Panc1 (cell line): ENCODE measurements at regions not wholly inside any gene's neighbourhood (a gene's known extent, or its start where the extent isn't known, plus 50 kb on each side); places are given as distances from the start of the nearest gene placed in this dataset.

ENCODE experiments used
- TF ChIP-seq, protein P1 (sequence below), 2 experiments: IDR thresholded peaks; 2 replicates each; pipeline ENCODE4 v1.6.1; 2011 to 2012; ENCODE audit warnings: low read depth in 2 of 2, control low read depth in 1 of 2, low read length in 1 of 2, mild to moderate bottlenecking in 1 of 2, moderate library complexity in 1 of 2; ENCODE audit not compliant: insufficient read depth in 1 of 2
- TF ChIP-seq, protein P2 (sequence below): fragments of 450-650 bp; IDR thresholded peaks from 2 replicates; pipeline ENCODE4 v1.5.1; 2017; ENCODE audit warnings: mild to moderate bottlenecking

DNA sequence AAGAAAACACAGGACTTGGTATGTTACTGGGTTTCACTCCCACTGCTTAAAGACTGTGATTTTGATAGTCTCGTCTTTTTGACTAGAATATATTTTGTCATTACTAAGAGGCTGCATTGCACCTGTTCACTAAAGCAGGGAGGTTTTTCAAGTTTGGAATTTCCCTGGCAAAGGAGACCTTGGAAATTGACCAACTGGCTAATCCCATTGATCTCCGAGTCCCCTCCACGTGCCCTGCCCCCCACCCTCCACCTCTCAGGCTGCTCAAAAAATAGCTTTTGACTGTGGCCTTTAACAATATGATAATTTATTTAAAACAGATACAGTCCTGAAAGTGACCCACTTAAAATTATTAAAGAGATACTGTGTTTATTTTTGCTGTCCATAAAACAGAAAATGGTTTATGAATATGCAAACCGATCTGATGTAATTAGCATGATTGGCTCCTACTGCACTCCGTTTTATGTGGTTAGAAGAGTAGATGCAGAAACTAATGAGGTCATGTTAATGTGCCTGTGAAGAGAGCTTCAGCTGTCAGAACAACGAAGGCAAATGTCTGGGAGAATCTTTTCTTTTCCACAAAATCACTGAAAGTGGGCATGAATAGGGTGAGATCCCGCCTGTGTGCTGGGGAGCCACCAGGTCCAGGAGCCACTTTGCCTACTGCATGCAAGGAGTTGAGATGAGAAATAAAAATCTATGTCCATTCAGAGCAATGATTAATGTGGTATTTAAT lies 361.5 kb downstream of the RRAGC start:
- TF ChIP-seq, protein P1, sequence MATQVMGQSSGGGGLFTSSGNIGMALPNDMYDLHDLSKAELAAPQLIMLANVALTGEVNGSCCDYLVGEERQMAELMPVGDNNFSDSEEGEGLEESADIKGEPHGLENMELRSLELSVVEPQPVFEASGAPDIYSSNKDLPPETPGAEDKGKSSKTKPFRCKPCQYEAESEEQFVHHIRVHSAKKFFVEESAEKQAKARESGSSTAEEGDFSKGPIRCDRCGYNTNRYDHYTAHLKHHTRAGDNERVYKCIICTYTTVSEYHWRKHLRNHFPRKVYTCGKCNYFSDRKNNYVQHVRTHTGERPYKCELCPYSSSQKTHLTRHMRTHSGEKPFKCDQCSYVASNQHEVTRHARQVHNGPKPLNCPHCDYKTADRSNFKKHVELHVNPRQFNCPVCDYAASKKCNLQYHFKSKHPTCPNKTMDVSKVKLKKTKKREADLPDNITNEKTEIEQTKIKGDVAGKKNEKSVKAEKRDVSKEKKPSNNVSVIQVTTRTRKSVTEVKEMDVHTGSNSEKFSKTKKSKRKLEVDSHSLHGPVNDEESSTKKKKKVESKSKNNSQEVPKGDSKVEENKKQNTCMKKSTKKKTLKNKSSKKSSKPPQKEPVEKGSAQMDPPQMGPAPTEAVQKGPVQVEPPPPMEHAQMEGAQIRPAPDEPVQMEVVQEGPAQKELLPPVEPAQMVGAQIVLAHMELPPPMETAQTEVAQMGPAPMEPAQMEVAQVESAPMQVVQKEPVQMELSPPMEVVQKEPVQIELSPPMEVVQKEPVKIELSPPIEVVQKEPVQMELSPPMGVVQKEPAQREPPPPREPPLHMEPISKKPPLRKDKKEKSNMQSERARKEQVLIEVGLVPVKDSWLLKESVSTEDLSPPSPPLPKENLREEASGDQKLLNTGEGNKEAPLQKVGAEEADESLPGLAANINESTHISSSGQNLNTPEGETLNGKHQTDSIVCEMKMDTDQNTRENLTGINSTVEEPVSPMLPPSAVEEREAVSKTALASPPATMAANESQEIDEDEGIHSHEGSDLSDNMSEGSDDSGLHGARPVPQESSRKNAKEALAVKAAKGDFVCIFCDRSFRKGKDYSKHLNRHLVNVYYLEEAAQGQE (IDR thresholded peaks at IDR 0.05; ENCODE audit: insufficient read depth in 1 of 2, low read depth in 2 of 2, low read length in 1 of 2) = no peak
- TF ChIP-seq, protein P2, sequence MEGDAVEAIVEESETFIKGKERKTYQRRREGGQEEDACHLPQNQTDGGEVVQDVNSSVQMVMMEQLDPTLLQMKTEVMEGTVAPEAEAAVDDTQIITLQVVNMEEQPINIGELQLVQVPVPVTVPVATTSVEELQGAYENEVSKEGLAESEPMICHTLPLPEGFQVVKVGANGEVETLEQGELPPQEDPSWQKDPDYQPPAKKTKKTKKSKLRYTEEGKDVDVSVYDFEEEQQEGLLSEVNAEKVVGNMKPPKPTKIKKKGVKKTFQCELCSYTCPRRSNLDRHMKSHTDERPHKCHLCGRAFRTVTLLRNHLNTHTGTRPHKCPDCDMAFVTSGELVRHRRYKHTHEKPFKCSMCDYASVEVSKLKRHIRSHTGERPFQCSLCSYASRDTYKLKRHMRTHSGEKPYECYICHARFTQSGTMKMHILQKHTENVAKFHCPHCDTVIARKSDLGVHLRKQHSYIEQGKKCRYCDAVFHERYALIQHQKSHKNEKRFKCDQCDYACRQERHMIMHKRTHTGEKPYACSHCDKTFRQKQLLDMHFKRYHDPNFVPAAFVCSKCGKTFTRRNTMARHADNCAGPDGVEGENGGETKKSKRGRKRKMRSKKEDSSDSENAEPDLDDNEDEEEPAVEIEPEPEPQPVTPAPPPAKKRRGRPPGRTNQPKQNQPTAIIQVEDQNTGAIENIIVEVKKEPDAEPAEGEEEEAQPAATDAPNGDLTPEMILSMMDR = no peak
